Naive thymus-derived CD4-positive, alpha-beta T cell (primary cell): ENCODE measurements at regions not wholly inside any gene's neighbourhood (a gene's known extent, or its start where the extent isn't known, plus 50 kb on each side); places are given as distances from the start of the nearest gene placed in this dataset.

ENCODE experiments used
- ATAC-seq: fragments of 150-1000 bp; cut with Tn5 transposase; 2 replicates; pipeline ENCODE4 v1.10.0; 2021; ENCODE audit warnings: mild to moderate bottlenecking, moderate library complexity
- CTCF ChIA-PET: fragments of 350-600 bp; sonication (Branson Sonifier 250); formaldehyde crosslinking; loops from one replicate; lab custom pipeline; 2021; ENCODE audit warnings: antibody characterized with exemption; lab: Charles Lee
- POLR2A ChIA-PET: fragments of 350-600 bp; sonication (Branson Sonifier 250); formaldehyde crosslinking; loops from one replicate; lab custom pipeline; 2021; ENCODE audit warnings: antibody characterized with exemption, inconsistent platforms; lab: Charles Lee
- DNase-seq, 9 donors: peaks; one replicate each; pipeline versions ENCODE4 v3.0.0 to v3.0.0-alpha.2; 2020 to 2022; ENCODE audit warnings: mixed read lengths in 1 of 9
- H3K27ac ChIP-seq: one replicate; pipeline ENCODE4 v1.7.0; 2013; ENCODE audit warnings: mild to moderate bottlenecking, low read depth, low read length, moderate library complexity
- H3K27me3 ChIP-seq, 2 donors: one replicate each; pipeline ENCODE4 v1.7.0; 2013; ENCODE audit warnings: low read length in 2 of 2, mild to moderate bottlenecking in 2 of 2, moderate library complexity in 2 of 2; ENCODE audit not compliant: control insufficient read depth in 2 of 2, insufficient read depth in 2 of 2
- H3K36me3 ChIP-seq, 3 experiments: 1 replicate in 2 of 3; 2 replicates in 1 of 3; pipeline ENCODE4 v1.7.0; 2013; ENCODE audit warnings: low read length in 3 of 3, mild to moderate bottlenecking in 3 of 3, moderate library complexity in 1 of 3; ENCODE audit not compliant: insufficient read depth in 3 of 3, control insufficient read depth in 2 of 3
- H3K4me1 ChIP-seq, 2 donors: one replicate each; pipeline ENCODE4 v1.7.0; 2013; ENCODE audit warnings: low read length in 2 of 2, mild to moderate bottlenecking in 2 of 2, moderate library complexity in 1 of 2; ENCODE audit not compliant: control insufficient read depth in 2 of 2, insufficient read depth in 2 of 2
- H3K4me3 ChIP-seq: 2 replicates; pipeline ENCODE4 v1.7.0; 2013; ENCODE audit warnings: mild to moderate bottlenecking, low read length
- H3K9me3 ChIP-seq, 3 experiments: 1 replicate in 2 of 3; 2 replicates in 1 of 3; pipeline ENCODE4 v1.7.0; 2013; ENCODE audit warnings: low read length in 3 of 3; ENCODE audit not compliant: control insufficient read depth in 2 of 3
- H3K27ac Mint-ChIP-seq, 9 donors: one replicate each; pipeline ENCODE4 v1.8.0; 2020 to 2022; ENCODE audit warnings: mixed read lengths in 9 of 9, mild to moderate bottlenecking in 8 of 9, moderate library complexity in 5 of 9, inconsistent platforms in 2 of 9
- H3K27me3 Mint-ChIP-seq, 5 donors: one replicate each; pipeline ENCODE4 v1.8.0; 2021 to 2022; ENCODE audit warnings: mixed read lengths in 5 of 5, mild to moderate bottlenecking in 1 of 5
- H3K36me3 Mint-ChIP-seq, 5 donors: one replicate each; pipeline ENCODE4 v1.8.0; 2020 to 2022; ENCODE audit warnings: mixed read lengths in 5 of 5, mild to moderate bottlenecking in 3 of 5, inconsistent platforms in 1 of 5
- H3K4me1 Mint-ChIP-seq, 7 donors: one replicate each; pipeline ENCODE4 v1.8.0; 2020 to 2022; ENCODE audit warnings: mixed read lengths in 7 of 7, mild to moderate bottlenecking in 3 of 7, inconsistent platforms in 1 of 7
- H3K4me3 Mint-ChIP-seq, 10 donors: one replicate each; pipeline ENCODE4 v1.8.0; 2020 to 2022; ENCODE audit warnings: mild to moderate bottlenecking in 10 of 10, mixed read lengths in 10 of 10, moderate library complexity in 6 of 10, inconsistent platforms in 2 of 10
- H3K9me3 Mint-ChIP-seq, 11 donors: one replicate each; pipeline ENCODE4 v1.8.0; 2020 to 2022; ENCODE audit warnings: mixed read lengths in 11 of 11, mild to moderate bottlenecking in 4 of 11, inconsistent platforms in 1 of 11, moderate library complexity in 1 of 11
- intact Hi-C, 2 donors: fragments of 100-400 bp; cut with micrococcal nuclease; formaldehyde crosslinking; loops; one replicate each; pipeline ENCODE4 v1.15.1; 2023

DNA sequence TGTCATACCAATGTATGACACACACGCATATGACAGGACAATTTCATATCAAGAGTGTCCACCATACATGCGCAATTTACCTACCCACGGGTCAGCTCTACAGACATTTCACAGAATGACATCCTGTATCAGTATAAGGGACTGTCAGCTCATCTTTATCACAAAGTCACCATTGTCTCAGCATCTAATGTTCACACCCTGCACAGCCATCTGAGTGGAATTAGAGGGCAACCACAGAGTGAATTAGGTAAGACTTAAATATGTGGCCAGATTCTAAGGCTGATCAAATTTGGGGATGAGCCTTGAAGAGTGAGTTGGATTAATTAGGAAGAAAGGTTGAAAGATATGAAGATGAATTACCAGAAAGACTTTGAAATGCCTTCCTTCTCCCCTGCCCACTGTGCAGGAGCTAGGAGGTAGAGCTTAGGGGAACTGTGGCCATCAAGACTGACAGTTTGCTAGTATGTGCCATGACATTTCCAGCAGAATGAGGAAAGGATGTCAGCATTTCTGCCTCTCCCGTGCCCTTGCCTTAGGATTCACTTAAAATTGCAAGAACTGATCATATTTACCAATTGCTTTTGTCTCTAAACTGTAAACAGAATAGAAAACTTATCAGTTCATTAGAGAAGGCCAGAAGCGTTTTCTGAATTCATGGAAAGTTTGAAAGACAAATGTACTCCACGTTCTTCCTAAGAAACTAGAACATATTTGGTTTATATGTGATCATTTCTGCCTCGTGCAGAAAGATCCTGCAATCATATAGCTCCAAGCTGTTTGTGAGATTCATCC is 121.1 kb downstream of the DDX1 start:
- Mint-ChIP-seq H3K27me3 (peaks cover 0 to 9% (median 5%) of the 10 kb centered on the region in 5 donors), H3K36me3 (no peaks in the 10 kb centered on the region), H3K4me3 (no peak overlapping the region), H3K27ac (no peak overlapping the region), H3K9me3 (peaks cover 0 to 2% (median 0%) of the 10 kb centered on the region in 11 donors), H3K4me1 (no peaks in the 10 kb centered on the region)
- Histone ChIP-seq H3K4me3 (no peak overlapping the region), H3K36me3 (no peaks in the 10 kb centered on the region), H3K4me1 (no peaks in the 10 kb centered on the region), H3K27me3 (no peaks in the 10 kb centered on the region), H3K9me3 (no peaks in the 10 kb centered on the region), H3K27ac (no peak overlapping the region)
- ChIA-PET CTCF (no interaction called here), POLR2A (no interaction called here)
- intact Hi-C loops: no loop called here
- no peak for DNase-seq
- no peak for ATAC-seq

DNA sequence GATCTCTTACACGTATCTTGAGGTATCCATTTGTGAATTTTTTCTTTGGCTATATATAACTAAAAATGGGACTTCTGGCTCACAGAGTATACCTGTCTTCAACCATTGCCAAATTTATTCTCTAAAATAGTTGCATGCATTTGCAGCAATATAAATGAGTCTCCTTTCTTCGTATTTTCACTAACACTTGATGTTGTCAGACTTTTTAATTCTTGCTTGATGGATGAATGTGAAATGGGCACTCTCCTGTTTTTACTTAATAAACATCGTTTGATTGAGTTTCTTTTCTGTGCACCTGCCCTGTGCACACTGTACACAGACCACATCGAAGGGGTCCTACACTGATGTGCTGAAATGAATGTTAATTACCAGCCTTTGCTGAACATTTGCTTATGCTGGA is 121.8 kb downstream of the DDX1 start:
- DNase-seq: no peak
- Histone ChIP-seq H3K9me3 (no peaks in the 10 kb centered on the region), H3K27ac (no peak overlapping the region), H3K36me3 (no peaks in the 10 kb centered on the region), H3K4me3 (no peak overlapping the region), H3K27me3 (no peaks in the 10 kb centered on the region), H3K4me1 (no peaks in the 10 kb centered on the region)
- Mint-ChIP-seq H3K4me3 (no peak overlapping the region), H3K4me1 (no peaks in the 10 kb centered on the region), H3K27me3 (peaks cover 0 to 12% (median 5%) of the 10 kb centered on the region in 5 donors), H3K9me3 (peaks cover 0 to 2% (median 0%) of the 10 kb centered on the region in 11 donors), H3K27ac (no peak overlapping the region), H3K36me3 (no peaks in the 10 kb centered on the region)
- ATAC-seq: no peak
- ChIA-PET POLR2A (no interaction called here), CTCF (no interaction called here)
- intact Hi-C loops: no loop called here

DNA sequence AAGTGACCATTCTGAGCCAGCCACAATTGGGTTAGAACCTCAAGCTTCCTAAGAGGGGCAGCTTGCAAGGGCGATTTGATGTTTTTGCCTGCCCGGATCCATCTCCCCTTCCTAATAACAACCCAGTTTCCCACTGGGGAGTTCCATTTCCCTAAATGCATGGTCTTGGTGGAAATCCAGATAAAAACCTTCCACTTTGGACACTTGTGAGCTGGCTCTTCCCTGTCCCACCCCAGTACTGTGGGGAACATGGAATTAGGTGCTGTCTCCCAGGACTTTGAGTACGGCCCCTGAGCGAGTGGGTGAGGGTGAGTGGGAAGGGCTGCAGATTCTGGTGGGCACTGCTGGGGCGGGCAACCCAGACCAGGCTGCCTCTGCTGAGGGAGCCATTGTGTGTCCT is 122.3 kb downstream of the DDX1 start:
- no peaks in the 10 kb centered on the region for H3K9me3 ChIP-seq
- ChIA-PET CTCF (no interaction called here), POLR2A (no interaction called here)
- no peaks in the 10 kb centered on the region for H3K27me3 ChIP-seq
- H3K36me3 Mint-ChIP-seq: no peaks in the 10 kb centered on the region
- H3K27ac Mint-ChIP-seq: no peak overlapping the region
- peaks cover 0 to 2% (median 0%) of the 10 kb centered on the region in 11 donors for H3K9me3 Mint-ChIP-seq
- DNase-seq (no peak), ATAC-seq (no peak)
- intact Hi-C loops: no loop called here
- peaks cover 0 to 12% (median 5%) of the 10 kb centered on the region in 5 donors for H3K27me3 Mint-ChIP-seq
- H3K4me1 Mint-ChIP-seq: no peaks in the 10 kb centered on the region
- H3K4me3 Mint-ChIP-seq: no peak overlapping the region
- no peak overlapping the region for H3K27ac ChIP-seq
- H3K4me3 ChIP-seq: no peak overlapping the region
- no peaks in the 10 kb centered on the region for H3K4me1 ChIP-seq
- H3K36me3 ChIP-seq: no peaks in the 10 kb centered on the region

DNA sequence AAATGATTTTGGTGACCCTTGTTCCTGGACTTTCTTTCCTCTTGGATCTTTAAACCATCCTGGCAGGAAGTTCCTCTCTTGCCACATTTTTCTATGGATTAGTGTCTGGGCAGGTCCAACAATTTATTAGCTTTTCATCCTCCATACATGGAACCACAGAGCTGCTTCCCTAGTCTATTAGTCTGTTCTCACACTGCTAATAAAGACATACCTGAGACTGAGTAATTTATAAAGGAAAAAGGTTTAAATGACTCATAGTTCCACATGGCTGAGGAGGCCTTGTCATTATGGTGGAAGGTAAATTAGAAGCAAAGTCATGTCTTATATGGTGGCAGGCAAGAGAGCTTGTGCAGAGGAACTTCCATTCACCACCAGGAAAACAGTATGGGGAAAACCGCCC is 122.9 kb downstream of the DDX1 start:
- H3K27me3 Mint-ChIP-seq: peaks cover 0 to 12% (median 3%) of the 10 kb centered on the region in 5 donors
- intact Hi-C loops: no loop called here
- H3K27ac Mint-ChIP-seq: no peak overlapping the region
- Histone ChIP-seq H3K4me1 (no peaks in the 10 kb centered on the region), H3K27me3 (no peaks in the 10 kb centered on the region), H3K4me3 (no peak overlapping the region), H3K36me3 (no peaks in the 10 kb centered on the region), H3K27ac (no peak overlapping the region), H3K9me3 (no peaks in the 10 kb centered on the region)
- ChIA-PET CTCF (no interaction called here), POLR2A (no interaction called here)
- H3K4me1 Mint-ChIP-seq: no peaks in the 10 kb centered on the region
- DNase-seq (no peak), ATAC-seq (no peak)
- H3K9me3 Mint-ChIP-seq: peaks cover 0 to 2% (median 0%) of the 10 kb centered on the region in 11 donors
- H3K4me3 Mint-ChIP-seq: no peak overlapping the region
- H3K36me3 Mint-ChIP-seq: no peaks in the 10 kb centered on the region

DNA sequence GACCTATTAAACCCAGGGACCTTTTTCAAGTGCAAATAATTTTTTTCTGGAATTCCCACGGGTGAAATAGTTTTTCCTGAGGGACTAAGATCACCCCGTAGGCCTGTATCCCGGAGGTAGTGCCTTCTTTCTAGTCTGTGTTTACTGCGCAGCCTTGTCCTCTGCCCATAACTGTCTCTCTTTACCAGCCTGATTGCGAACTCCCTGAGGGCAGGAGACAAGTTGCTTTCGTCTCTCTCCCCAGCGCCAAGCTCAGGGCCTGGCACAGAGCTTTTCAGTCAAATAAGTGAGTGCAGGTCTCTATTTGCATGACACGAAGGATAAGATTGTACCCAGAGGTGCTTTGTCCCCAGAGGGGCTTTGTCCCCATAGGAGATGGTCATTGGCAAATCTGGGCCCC is 123.9 kb downstream of the DDX1 start:
- ChIA-PET POLR2A (no interaction called here), CTCF (no interaction called here)
- Mint-ChIP-seq H3K9me3 (peaks cover 0 to 2% (median 0%) of the 10 kb centered on the region in 11 donors), H3K4me3 (no peak overlapping the region), H3K27me3 (peaks cover 0 to 12% (median 3%) of the 10 kb centered on the region in 5 donors), H3K4me1 (no peaks in the 10 kb centered on the region), H3K27ac (peak overlapping the region in 1 of 9 donors; percentile 55), H3K36me3 (no peaks in the 10 kb centered on the region)
- Histone ChIP-seq H3K27ac (no peak overlapping the region), H3K4me3 (no peak overlapping the region), H3K27me3 (no peaks in the 10 kb centered on the region), H3K36me3 (no peaks in the 10 kb centered on the region), H3K4me1 (no peaks in the 10 kb centered on the region), H3K9me3 (no peaks in the 10 kb centered on the region)
- ATAC-seq: no peak
- no peak for DNase-seq
- intact Hi-C loops: no loop called here

DNA sequence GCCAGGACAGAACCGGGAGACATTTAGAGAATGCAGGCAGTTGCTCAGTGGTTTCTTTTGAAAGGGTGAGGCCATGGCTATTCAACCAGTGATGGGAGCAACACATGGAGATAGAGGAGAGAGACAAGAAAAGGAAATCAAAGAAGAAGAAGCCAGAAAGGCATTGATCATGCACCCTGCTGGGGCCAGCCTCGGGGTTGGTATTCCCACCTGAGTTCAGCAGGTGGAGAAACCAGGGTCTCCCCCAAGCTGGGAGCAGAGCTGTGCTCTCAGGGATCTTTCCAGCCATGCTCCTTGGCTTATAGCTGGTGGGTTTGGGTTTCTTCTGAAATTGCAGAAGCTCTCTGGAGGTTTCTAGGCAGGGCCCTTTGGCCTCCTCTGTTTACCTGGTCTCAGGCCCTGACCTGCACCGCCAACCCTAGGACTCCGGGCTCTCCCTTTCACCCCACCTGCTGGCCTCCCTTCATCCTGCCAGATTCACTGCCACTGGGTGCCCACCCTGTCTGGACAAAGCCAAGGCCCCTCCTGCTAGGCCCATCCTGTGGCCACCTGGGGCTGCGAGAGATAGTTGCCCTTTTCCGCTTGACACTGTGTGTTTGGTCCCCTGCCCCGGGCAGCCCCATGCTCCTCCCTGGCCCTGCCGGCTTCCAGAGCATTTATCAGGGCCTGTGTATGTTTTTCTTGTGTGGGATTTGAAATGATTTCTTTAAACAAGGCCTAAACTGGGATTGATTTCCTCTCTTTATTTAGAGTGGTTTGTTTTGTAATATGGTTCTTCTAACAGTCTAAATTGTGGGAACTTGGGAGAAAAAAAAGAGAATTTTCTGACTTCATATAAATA is 126.7 kb downstream of the DDX1 start:
- DNase-seq: no peak
- CTCF ChIA-PET: no interaction called here
- Histone ChIP-seq H3K4me1 (no peaks in the 10 kb centered on the region), H3K27me3 (no peaks in the 10 kb centered on the region), H3K36me3 (no peaks in the 10 kb centered on the region), H3K9me3 (no peaks in the 10 kb centered on the region), H3K27ac (no peak overlapping the region), H3K4me3 (no peak overlapping the region)
- Mint-ChIP-seq H3K4me1 (no peaks in the 10 kb centered on the region), H3K27ac (no peak overlapping the region), H3K36me3 (no peaks in the 10 kb centered on the region), H3K4me3 (no peak overlapping the region), H3K9me3 (no peaks in the 10 kb centered on the region), H3K27me3 (peaks cover 0 to 7% (median 0%) of the 10 kb centered on the region in 5 donors)
- ATAC-seq: no peak
- intact Hi-C loops: no loop called here
- POLR2A ChIA-PET: no interaction called here
